ENCODE measurements at regions not wholly inside any gene's neighbourhood (a gene's known extent, or its start where the extent isn't known, plus 50 kb on each side); places are given as distances from the start of the nearest gene placed in this dataset.

- no peak for ATAC-seq (ENCODE audit: poor library complexity)
- CTCF ChIA-PET, result no interaction called here
- Histone ChIP-seq H3K4me3 (ENCODE audit: low read length) (no peak overlapping the region), H3K27me3 (ENCODE audit: control insufficient read depth in 1 of 2, insufficient read depth in 2 of 2, low read length in 2 of 2) (peaks cover 0 to 7% of the 10 kb centered on the region in 2 experiments), H3K4me1 (ENCODE audit: insufficient read depth, low read length) (no peaks in the 10 kb centered on the region), H3K36me3 (ENCODE audit: insufficient read depth, low read length) (no peaks in the 10 kb centered on the region), H3K27ac (ENCODE audit: low read depth in 1 of 2, low read length in 2 of 2) (no peak overlapping the region), H3K9me3 (ENCODE audit: control insufficient read depth in 1 of 2, insufficient read depth in 1 of 2, low read length in 2 of 2) (no peaks in the 10 kb centered on the region)
- POLR2A ChIA-PET, result no interaction called here
- H3K27me3 Mint-ChIP-seq, result no peaks in the 10 kb centered on the region
- no peaks in the 10 kb centered on the region for H3K4me1 Mint-ChIP-seq (ENCODE audit: low read depth)
- DNase-seq, result no peak
- no peak for TF ChIP-seq CTCF (IDR thresholded peaks at IDR 0.05)
- H3K36me3 Mint-ChIP-seq (ENCODE audit: low read depth), result no peaks in the 10 kb centered on the region
- intact Hi-C loops (cut with DNase I, micrococcal nuclease), result no loop called here
- H3K27ac Mint-ChIP-seq, result no peak overlapping the region
- H3K9me3 Mint-ChIP-seq, result no peaks in the 10 kb centered on the region
- H3K4me3 Mint-ChIP-seq, result no peak overlapping the region
These were observed 335.2 kb upstream of the RNF32 start for GRCh38 chr7:156305351-156305750.

- no peaks in the 10 kb centered on the region for H3K27me3 ChIP-seq (ENCODE audit: control insufficient read depth in 1 of 2, insufficient read depth in 2 of 2, low read length in 2 of 2)
- peaks cover 4% of the 10 kb centered on the region for H3K27me3 Mint-ChIP-seq
- no peak overlapping the region for H3K4me3 ChIP-seq (ENCODE audit: low read length)
- no peaks in the 10 kb centered on the region for H3K4me1 Mint-ChIP-seq (ENCODE audit: low read depth)
- H3K4me3 Mint-ChIP-seq, result no peak overlapping the region
- no peak for DNase-seq
- intact Hi-C loops (cut with DNase I, micrococcal nuclease), result no loop called here
- H3K9me3 ChIP-seq (ENCODE audit: control insufficient read depth in 1 of 2, insufficient read depth in 1 of 2, low read length in 2 of 2), result peaks cover 0 to 9% of the 10 kb centered on the region in 2 experiments
- no peaks in the 10 kb centered on the region for H3K36me3 Mint-ChIP-seq (ENCODE audit: low read depth)
- POLR2A ChIA-PET, result no interaction called here
- CTCF ChIA-PET, result no interaction called here
- no peak overlapping the region for H3K27ac ChIP-seq (ENCODE audit: low read depth in 1 of 2, low read length in 2 of 2)
- H3K4me1 ChIP-seq (ENCODE audit: insufficient read depth, low read length), result no peaks in the 10 kb centered on the region
- no peak overlapping the region for H3K27ac Mint-ChIP-seq
- no peak for TF ChIP-seq CTCF (IDR thresholded peaks at IDR 0.05)
- no peaks in the 10 kb centered on the region for H3K36me3 ChIP-seq (ENCODE audit: insufficient read depth, low read length)
- ATAC-seq (ENCODE audit: poor library complexity), result no peak
- H3K9me3 Mint-ChIP-seq, result peaks cover 8% of the 10 kb centered on the region
These were observed 357.8 kb upstream of the RNF32 start for GRCh38 chr7:156282816-156283215.

GRCh38 chr7:156279635-156280034, 360.9 kb upstream of the RNF32 start:
- Histone ChIP-seq H3K27me3 (ENCODE audit: control insufficient read depth in 1 of 2, insufficient read depth in 2 of 2, low read length in 2 of 2) (no peaks in the 10 kb centered on the region), H3K9me3 (ENCODE audit: control insufficient read depth in 1 of 2, insufficient read depth in 1 of 2, low read length in 2 of 2) (peaks cover 0 to 4% of the 10 kb centered on the region in 2 experiments), H3K4me3 (ENCODE audit: low read length) (no peak overlapping the region), H3K27ac (ENCODE audit: low read depth in 1 of 2, low read length in 2 of 2) (no peak overlapping the region), H3K36me3 (ENCODE audit: insufficient read depth, low read length) (no peaks in the 10 kb centered on the region), H3K4me1 (ENCODE audit: insufficient read depth, low read length) (no peaks in the 10 kb centered on the region)
- intact Hi-C loops (cut with DNase I, micrococcal nuclease), result no loop called here
- Mint-ChIP-seq H3K27me3 (peaks cover 4% of the 10 kb centered on the region), H3K36me3 (ENCODE audit: low read depth) (no peaks in the 10 kb centered on the region), H3K4me3 (no peak overlapping the region), H3K27ac (no peak overlapping the region), H3K4me1 (ENCODE audit: low read depth) (no peaks in the 10 kb centered on the region), H3K9me3 (peaks cover 8% of the 10 kb centered on the region)
- ChIA-PET POLR2A (no interaction called here), CTCF (no interaction called here)
- DNase-seq (no peak), ATAC-seq (ENCODE audit: poor library complexity) (no peak)
- no peak for TF ChIP-seq CTCF (IDR thresholded peaks at IDR 0.05)

Measured in CD4-positive, alpha-beta T cell (primary cell).